G401 (cell line): ENCODE measurements at regions not wholly inside any gene's neighbourhood (a gene's known extent, or its start where the extent isn't known, plus 50 kb on each side); places are given as distances from the start of the nearest gene placed in this dataset.

Experiments
- DNase-seq: peaks from one replicate; pipeline ENCODE4 v3.0.0-alpha.2; 2015; ENCODE audit warnings: low spot score
- in situ Hi-C: cut with HindIII; loops from 2 replicates; pipeline ENCODE4 v1.10.0; 2016; ENCODE audit warnings: low sequenced_read_pairs, mixed read lengths

DNA sequence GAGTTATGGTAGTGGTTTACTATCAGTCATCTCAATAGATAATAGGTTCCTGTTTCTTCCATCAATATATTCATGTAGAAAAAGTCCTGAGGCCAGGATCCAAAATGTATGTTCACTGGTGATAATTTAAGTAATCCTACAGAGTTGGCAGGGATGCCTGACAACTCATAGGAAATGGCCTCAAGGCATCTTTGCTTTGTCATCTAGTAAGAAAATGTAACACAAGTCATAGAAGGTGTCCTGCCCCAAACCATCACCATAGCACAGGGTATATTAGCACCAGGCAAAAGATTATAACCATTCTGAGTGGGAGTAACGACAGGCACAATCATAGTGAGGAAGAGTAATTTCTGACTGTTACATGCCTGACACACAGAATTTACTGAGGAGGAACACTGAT lies 257.0 kb downstream of the TMEM167A start:
- in situ Hi-C loops, result no loop called here

DNA sequence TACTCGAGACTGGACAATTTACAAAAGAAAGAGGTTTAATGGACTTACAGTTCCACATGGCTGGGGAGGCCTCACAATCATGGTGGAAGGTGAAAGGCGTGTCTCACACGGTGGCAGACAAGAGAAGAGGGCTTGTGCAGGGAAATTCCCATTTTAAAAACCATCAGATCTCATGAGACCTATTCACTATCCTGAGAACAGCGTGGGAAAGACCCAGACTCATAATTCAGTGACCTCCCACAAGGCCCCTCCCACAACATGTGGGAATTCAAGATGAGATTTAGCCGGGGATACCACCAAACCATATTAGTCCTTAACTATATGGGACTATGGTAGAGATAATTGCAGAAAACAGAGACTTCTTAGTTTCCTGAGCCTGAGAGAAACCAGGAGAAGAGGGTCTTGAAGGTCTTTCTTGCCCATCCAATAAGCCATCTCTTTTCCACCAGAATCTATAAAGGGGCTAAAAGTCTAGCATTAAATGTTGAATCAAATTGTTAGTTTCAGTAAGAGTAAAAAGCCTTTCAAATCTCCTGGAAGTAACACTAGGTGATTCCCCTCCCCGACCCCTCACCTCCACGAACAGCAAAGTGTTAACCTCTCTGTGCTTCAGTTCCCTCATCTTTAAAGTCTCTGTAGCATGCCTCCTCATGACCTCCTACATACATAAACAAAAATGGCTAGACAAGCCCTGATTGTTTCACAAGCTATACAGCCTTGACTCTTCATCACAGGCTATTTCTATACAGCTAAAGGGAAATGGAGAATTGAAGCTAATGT lies 259.1 kb downstream of the TMEM167A start:
- DNase-seq, result no peak
- in situ Hi-C loops, result no loop called here

More for the DNA sequence above, 257.0 kb downstream of the TMEM167A start:
- no peak for DNase-seq

DNA sequence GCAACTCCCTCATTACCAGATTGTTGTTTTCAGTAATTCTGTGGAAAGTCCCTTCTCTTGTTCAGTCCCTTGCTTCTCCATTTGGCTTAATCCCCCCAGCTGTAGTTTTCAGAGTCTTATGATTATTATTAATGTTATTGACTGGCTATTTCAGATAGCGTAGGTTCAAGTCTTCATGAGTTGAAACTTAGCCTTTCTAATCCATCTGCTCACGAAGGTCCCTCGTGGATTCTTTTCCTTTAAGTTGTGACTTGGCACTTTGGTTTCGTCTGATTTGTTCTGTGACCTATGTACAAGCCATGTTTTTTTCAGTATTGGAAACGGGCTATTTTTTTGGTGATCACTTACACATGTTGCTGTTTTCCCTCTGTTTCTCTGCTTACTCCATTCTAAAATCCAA lies 260.3 kb downstream of the TMEM167A start:
- in situ Hi-C loops, result no loop called here

GRCh38 chr5:82815871-82816270 lies 261.3 kb downstream of the TMEM167A start:
- no peak for DNase-seq
- in situ Hi-C loops, result no loop called here

More for the DNA sequence above, 260.3 kb downstream of the TMEM167A start:
- no peak for DNase-seq

DNA sequence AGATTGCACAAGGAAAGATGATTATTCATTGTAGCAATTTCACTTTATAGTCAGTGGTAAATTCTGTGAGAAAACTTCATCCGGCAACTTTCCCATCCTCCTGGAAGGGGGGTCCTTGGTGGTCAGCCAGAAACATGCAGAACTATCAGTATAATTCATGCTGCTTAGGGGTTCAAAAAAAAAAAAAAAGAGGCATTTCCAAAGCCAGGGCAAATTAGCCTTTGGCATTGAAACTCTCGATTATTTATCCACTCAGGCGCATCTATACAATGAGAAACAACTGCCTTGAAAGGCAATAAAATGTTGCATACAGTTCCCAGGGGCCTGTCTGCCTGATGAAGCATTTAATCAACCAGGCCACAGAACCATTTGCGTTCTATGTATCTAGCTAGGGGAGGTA lies 263.3 kb downstream of the TMEM167A start:
- in situ Hi-C loops, result no loop called here
- DNase-seq, result no peak

GRCh38 chr5:82812575-82812974 lies 264.6 kb downstream of the TMEM167A start:
- DNase-seq, result no peak

DNA sequence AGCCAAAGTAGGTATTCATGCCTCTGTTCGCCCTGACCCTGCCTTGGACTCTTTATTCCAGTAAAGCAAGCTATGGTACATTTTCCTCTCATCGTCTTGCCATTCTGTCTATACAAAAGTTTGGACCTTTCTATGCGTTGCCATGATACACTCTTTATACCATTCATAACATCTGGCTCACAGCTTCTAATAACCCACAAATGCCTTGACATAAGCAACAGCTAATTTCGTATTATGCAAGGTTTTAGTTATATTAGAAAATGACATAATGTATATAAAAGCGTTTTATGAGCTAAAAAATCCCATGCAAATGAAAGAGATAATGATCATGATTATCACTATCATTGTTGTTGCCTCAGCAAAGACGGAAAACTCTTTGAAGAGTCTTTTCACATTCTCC lies 265.7 kb downstream of the TMEM167A start:
- no peak for DNase-seq
- in situ Hi-C loops, result no loop called here

More at GRCh38 chr5:82812575-82812974, 264.6 kb downstream of the TMEM167A start:
- in situ Hi-C loops, result no loop called here

DNA sequence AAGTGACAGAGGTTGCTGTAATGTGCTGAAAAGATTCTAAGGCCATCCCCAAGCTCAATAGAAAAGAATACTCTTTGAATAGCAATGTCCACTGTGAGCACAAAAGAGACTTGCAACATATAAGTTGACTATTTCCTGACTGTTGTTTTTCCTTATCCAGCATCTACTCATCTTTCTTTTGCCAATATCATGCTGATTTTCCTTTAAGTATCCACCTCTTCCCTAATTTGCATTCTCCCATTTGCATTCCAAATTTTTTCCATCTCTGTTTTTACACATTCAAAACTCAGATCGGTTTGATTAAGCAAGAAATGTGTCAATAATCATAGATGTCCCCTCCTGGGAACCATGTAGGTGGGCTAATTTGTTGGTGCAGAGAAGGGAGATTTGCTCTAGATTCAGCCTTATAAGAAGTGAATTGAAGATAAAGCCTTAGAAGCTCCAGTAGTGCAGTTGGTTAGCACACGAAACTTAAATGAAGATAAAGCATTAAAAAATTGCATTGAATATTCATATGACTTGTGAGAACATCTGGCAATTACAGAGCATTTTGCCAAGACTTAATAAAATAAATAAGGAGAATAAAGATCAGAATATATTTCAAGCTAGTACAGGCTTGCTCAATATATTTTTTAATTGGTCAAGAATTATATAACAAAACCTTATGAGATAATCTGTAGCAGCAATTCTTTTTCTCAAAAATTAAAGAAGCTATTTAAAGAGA lies 267.6 kb downstream of the TMEM167A start:
- in situ Hi-C loops, result no loop called here
- DNase-seq, result no peak

- in situ Hi-C loops, result no loop called here
- DNase-seq, result no peak
These were observed 268.2 kb downstream of the TMEM167A start for GRCh38 chr5:82808960-82809359.

- in situ Hi-C loops, result no loop called here
- no peak for DNase-seq
These were observed 270.2 kb downstream of the TMEM167A start for GRCh38 chr5:82807021-82807420.

DNA sequence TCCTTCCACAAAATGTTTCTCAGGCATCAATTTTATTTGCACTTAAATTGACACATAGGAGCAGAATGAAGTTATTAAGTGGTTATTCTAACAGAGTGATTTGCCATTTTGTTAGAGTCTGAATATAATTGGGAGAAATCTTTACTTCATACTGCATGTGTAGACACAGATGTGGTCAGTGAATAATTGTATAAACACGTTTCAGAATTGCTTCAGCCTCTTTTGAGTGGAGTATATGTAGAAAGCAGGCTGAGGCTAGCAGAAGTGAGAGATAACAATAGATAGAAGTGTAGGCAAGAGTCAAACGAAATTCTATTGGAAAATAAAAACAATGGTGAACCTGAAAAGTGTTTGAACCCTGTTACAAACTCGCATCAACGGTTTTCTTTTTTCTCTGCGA lies 270.7 kb downstream of the TMEM167A start:
- in situ Hi-C loops, result no loop called here
- no peak for DNase-seq

DNA sequence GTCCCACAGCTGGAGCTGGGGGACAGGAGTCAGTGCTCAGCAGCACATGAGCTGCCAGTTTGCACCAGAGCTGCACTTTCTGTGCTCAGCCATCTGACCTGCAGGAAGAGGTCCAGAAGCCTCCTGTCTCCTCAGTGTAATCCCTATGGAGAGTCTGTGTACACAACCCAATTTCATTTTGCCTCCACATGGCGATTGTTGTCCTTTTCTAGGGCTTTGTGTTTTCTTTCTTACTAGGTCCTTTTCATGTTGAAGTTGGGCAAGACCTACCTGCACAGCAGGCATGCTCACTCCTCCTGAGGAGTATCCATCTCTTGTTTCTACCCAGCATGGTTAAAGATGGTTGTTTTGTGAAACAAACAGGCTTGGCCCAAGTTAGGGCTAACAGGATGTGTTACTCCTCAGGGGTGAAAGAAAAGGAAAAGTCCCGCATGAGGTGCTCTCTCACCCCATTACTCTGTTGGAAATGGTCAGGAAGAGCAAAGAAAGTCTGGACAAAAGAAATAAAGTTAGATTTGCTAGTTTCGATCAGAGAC lies 273.0 kb downstream of the TMEM167A start:
- in situ Hi-C loops, result no loop called here

GRCh38 chr5:82802954-82803353 lies 274.2 kb downstream of the TMEM167A start:
- no peak for DNase-seq
- in situ Hi-C loops, result no loop called here

More for the DNA sequence above, 273.0 kb downstream of the TMEM167A start:
- DNase-seq, result no peak

DNA sequence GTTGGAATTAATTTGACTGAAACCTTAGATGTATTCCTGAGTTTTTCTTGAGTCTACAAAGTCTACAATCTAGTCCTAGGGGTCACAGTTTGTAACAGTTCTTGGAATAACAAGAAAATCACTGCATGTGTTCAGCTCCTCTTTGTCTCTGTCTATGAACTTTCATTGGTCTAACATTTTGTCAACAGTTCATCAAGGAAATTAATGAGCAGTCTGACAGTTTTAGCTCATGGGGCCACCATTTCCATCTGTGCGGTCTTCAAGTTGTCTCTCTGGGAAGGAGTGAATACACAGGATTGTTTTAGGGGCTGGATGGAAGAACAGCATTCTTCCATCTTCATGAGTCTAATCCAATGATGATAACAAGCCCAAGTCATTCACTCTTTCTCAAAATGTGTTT lies 276.4 kb downstream of the TMEM167A start:
- no peak for DNase-seq
- in situ Hi-C loops, result no loop called here

DNA sequence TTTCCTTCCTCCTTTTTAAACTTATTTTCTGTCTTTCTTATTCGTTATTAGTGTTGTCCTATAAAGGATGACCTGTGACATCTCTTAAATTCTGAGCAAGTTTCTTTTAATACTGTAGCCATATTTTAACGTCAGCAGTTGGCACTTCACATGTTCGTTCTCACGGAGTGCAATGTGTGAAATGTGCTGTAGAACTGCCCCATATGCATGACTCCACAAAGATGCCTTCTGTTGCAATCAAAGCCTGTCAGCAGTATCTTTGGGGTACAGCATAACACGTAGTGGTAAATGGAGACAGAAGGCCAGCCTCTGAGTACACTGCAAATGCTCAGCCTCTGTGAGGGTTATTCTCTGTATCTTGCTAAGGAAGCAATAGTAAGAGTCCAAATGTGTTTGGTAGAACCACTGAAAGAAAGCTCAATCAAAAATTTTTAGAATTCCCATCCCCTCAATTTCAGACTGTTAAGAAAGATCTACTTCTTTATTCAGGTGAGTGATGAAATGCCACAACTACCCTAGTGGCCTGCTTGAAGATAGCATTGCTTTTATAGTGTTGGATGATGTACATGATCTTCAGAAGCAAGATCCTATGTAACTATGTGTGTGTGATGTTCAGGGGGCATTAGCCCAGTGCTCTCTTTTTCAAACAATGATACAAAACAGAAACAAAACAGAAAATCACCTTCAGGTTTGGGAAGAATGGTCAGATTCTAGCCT lies 277.7 kb downstream of the TMEM167A start:
- in situ Hi-C loops, result no loop called here
- DNase-seq, result no peak

GRCh38 chr5:82798676-82799075 lies 278.5 kb downstream of the TMEM167A start:
- in situ Hi-C loops, result no loop called here
- no peak for DNase-seq

- in situ Hi-C loops, result no loop called here
- no peak for DNase-seq
These were observed 280.4 kb downstream of the TMEM167A start for GRCh38 chr5:82796643-82797416.

DNA sequence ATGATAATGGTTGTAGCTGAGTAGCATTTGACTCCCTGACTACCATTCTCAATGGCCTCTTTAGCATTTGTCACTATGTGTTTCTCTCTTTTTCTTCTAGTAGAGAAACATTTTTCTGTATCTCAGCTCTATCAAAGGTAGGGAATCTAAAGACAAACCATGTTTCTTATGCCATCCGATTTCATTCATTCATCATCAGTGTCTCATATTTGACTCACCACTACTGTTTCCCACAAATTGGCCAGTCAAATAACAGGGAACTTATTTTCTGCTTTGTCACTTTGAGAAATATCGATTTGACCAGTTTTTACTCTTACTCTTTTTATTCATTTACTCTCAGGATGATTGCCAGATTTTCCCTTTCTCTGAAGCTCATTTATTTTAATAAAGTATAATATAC lies 282.3 kb downstream of the TMEM167A start:
- in situ Hi-C loops, result no loop called here
- no peak for DNase-seq

DNA sequence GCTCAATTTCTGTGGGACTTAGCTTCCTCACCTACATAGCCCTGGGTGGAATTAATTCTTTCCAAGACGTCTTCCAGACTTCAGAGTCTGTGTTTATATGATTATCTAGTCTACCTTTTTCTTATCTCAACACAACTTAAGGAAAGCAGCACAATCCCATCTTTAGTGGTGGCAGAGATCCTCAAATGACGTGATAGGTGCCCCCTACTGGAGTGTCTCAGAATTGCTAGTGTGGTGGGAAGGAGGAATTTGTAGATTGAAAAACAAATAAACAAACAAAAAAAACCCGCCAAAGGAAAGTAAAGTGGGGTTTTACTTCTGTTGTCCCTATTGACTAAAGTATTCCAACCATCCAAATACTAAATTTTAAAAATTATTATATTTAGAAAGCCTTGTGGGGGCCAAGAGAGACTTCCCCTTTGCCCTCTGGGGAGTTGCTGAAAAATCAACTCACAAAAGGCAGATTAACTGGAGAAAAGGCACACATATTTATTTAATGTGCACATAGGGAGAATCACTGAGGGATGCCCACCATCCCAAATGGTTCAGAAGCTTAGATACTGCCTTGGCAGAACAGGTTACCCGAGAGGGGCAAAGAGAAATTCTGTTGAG lies 283.3 kb downstream of the TMEM167A start:
- in situ Hi-C loops, result no loop called here
- no peak for DNase-seq
